ENCODE measurements at regions not wholly inside any gene's neighbourhood (a gene's known extent, or its start where the extent isn't known, plus 50 kb on each side); places are given as distances from the start of the nearest gene placed in this dataset.

- TF ChIP-seq CTCF (IDR thresholded peaks at IDR 0.05) = peak in 2 of 5 experiments; percentile 18 to 35
- TF ChIP-seq POLR2A (IDR thresholded peaks at IDR 0.05) = no peak
- TF ChIP-seq EP300 (IDR thresholded peaks at IDR 0.05) = no peak
Observed at GRCh38 chrX:92232182-92232581, 453.0 kb downstream of the PCDH11X start.

Data from tibial nerve (tissue), 4 donors.